ENCODE measurements at regions not wholly inside any gene's neighbourhood (a gene's known extent, or its start where the extent isn't known, plus 50 kb on each side); places are given as distances from the start of the nearest gene placed in this dataset.
"Not testable (repeated sequence)": the region's sequence is repeated elsewhere in the genome, so short reads cannot be mapped to it uniquely, and the experiment has no call there.

DNA sequence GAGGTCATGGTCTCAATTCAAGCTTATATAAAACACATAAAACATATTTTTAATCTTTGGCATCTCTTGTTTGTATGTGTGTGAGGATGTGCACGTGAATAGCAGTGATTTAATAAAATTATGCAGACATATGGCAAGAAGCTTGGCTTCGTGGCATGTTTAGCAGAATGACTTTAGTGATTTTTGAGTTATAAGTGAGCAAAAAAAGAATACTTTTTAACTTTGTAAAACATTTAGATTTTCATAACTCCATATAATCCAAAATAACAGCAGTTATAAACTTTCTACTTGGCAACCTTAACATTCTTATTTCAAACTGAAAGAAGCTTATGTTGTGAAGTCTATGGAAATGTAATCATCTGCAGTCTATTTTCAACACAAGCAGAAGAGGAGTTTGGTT is 120.6 kb downstream of the SLITRK1 start:
- H3K4me3 ChIP-seq (ENCODE audit: low read depth, low read length), result no peak overlapping the region
- no peak for DNase-seq (ENCODE audit: extremely low spot score)
- no peak overlapping the region for H3K27ac ChIP-seq (ENCODE audit: low read depth)
- H3K36me3 ChIP-seq (ENCODE audit: insufficient read depth), result no peaks in the 10 kb centered on the region
- WGBS, result 22% methylated on average over 2 of the region's 2 CpGs
- H3K4me1 ChIP-seq (ENCODE audit: insufficient read depth), result no peaks in the 10 kb centered on the region

- not testable (repeated sequence) for H3K27ac ChIP-seq (ENCODE audit: low read depth); H3K4me3 ChIP-seq (ENCODE audit: low read depth, low read length); H3K4me1 ChIP-seq (ENCODE audit: insufficient read depth); H3K36me3 ChIP-seq (ENCODE audit: insufficient read depth); DNase-seq (ENCODE audit: extremely low spot score)
- over 99% methylated on average over 2 of the region's 2 CpGs for WGBS
Observed at GRCh38 chr13:83755210-83755609, 127.1 kb downstream of the SLITRK1 start.

GRCh38 chr13:83753912-83754624 is 128.2 kb downstream of the SLITRK1 start:
- Histone ChIP-seq H3K4me1 (ENCODE audit: insufficient read depth) (no peaks in the 10 kb centered on the region), H3K4me3 (ENCODE audit: low read depth, low read length) (no peak overlapping the region), H3K27ac (ENCODE audit: low read depth) (no peak overlapping the region), H3K36me3 (ENCODE audit: insufficient read depth) (no peaks in the 10 kb centered on the region)
- no peak for DNase-seq (ENCODE audit: extremely low spot score)
- WGBS, result 88% methylated on average over 11 of the region's 11 CpGs

DNA sequence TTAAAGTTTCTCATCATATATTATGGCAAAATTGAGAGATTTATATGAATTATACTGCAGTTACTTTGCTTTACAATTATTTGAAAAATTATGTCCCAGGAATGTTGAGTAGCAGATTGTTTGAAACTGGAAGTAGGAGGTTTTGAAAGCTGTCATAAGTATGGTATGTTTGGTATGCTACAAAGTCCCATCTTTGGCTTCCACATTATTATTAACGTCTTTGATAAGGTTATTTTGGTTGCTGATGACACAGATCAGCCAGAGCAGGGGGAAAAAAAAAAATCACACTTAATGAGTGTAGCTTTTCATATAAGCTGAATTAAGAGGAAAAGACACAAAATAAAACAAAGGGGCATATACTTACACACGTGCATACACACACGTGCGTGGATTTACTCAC is 130.1 kb downstream of the SLITRK1 start:
- WGBS, result 64% methylated on average over 4 of the region's 4 CpGs
- H3K4me1 ChIP-seq (ENCODE audit: insufficient read depth), result no peaks in the 10 kb centered on the region
- H3K27ac ChIP-seq (ENCODE audit: low read depth), result no peak overlapping the region

DNA sequence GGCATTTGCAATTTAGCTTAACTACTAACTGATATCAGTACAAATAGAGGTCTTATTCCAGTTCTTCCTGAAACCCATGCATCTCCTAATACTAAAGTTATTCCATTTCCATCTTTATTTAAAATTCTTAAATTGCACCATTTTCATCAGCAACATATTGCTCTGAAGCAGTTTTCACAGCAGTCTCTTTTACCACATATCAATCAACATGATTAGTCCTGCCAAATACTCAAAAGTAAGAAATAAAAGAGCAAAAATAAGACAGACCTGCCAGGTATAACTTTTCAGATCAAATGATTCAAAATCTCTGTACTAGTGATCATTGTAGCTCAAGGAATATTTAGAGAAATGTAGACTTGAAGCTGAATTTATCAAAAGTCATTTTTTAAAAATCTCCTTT is 141.7 kb downstream of the SLITRK1 start:
- no peak overlapping the region for H3K4me3 ChIP-seq (ENCODE audit: low read depth, low read length)
- DNase-seq (ENCODE audit: extremely low spot score), result no peak

More for the DNA sequence above, 130.1 kb downstream of the SLITRK1 start:
- Histone ChIP-seq H3K36me3 (ENCODE audit: insufficient read depth) (no peaks in the 10 kb centered on the region), H3K4me3 (ENCODE audit: low read depth, low read length) (no peak overlapping the region)
- no peak for DNase-seq (ENCODE audit: extremely low spot score)

GRCh38 chr13:83738407-83738806 is 143.9 kb downstream of the SLITRK1 start:
- Histone ChIP-seq H3K4me3 (ENCODE audit: low read depth, low read length) (no peak overlapping the region), H3K36me3 (ENCODE audit: insufficient read depth) (no peaks in the 10 kb centered on the region), H3K27ac (ENCODE audit: low read depth) (no peak overlapping the region), H3K4me1 (ENCODE audit: insufficient read depth) (no peaks in the 10 kb centered on the region)
- DNase-seq (ENCODE audit: extremely low spot score), result no peak
- 89% methylated on average over 4 of the region's 4 CpGs for WGBS

More for the DNA sequence above, 141.7 kb downstream of the SLITRK1 start:
- H3K36me3 ChIP-seq (ENCODE audit: insufficient read depth), result no peaks in the 10 kb centered on the region
- H3K4me1 ChIP-seq (ENCODE audit: insufficient read depth), result no peaks in the 10 kb centered on the region
- H3K27ac ChIP-seq (ENCODE audit: low read depth), result no peak overlapping the region

GRCh38 chr13:83733293-83733692 is 149.0 kb downstream of the SLITRK1 start:
- Histone ChIP-seq H3K36me3 (ENCODE audit: insufficient read depth) (no peaks in the 10 kb centered on the region), H3K27ac (ENCODE audit: low read depth) (no peak overlapping the region), H3K4me1 (ENCODE audit: insufficient read depth) (no peaks in the 10 kb centered on the region), H3K4me3 (ENCODE audit: low read depth, low read length) (no peak overlapping the region)
- DNase-seq (ENCODE audit: extremely low spot score), result no peak

DNA sequence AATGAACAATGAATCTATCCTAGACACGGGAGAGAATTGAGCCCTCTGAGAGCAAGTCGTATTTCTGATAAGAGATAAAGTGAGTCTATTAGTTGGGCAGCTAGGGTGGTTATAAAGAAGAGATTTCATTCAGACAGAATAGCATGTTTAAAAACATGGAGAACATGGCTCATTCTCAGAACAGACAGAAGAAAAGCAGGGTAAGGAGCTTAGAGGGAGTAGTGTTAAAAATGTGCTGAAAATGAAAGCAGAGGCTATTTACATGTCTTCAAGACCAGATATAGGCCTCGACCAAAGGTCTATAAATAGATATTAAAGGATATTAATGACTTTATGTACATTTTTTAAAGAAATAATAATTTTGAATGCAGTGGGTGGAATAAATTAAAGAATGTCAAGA is 149.5 kb downstream of the SLITRK1 start:
- 47% methylated on average over 3 of the region's 3 CpGs for WGBS
- no peaks in the 10 kb centered on the region for H3K36me3 ChIP-seq (ENCODE audit: insufficient read depth)
- no peak overlapping the region for H3K27ac ChIP-seq (ENCODE audit: low read depth)
- H3K4me3 ChIP-seq (ENCODE audit: low read depth, low read length), result no peak overlapping the region
- no peaks in the 10 kb centered on the region for H3K4me1 ChIP-seq (ENCODE audit: insufficient read depth)
- DNase-seq (ENCODE audit: extremely low spot score), result no peak

DNA sequence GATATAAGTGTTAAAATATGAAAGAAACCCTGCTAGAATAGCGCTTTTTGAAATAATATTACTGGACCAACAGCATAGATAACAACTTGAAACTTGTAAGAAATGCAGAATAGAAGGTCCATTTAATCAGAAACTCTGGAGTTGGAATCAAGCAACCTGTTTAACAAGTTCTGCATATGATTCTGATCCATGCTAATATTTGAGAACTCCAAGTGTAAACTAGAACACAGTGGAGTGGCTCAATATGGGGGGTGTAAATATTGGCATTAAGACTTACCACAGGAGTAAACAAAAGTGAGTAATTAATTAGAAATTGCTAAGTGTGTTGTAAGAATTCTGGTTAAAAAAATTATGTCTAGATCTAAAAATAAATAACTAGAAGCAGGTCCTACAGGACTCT is 151.2 kb downstream of the SLITRK1 start:
- Histone ChIP-seq H3K4me3 (ENCODE audit: low read depth, low read length) (no peak overlapping the region), H3K27ac (ENCODE audit: low read depth) (no peak overlapping the region), H3K4me1 (ENCODE audit: insufficient read depth) (no peaks in the 10 kb centered on the region), H3K36me3 (ENCODE audit: insufficient read depth) (no peaks in the 10 kb centered on the region)
- DNase-seq (ENCODE audit: extremely low spot score), result no peak
- 93% methylated on average over 1 of the region's 1 CpG for WGBS

DNA sequence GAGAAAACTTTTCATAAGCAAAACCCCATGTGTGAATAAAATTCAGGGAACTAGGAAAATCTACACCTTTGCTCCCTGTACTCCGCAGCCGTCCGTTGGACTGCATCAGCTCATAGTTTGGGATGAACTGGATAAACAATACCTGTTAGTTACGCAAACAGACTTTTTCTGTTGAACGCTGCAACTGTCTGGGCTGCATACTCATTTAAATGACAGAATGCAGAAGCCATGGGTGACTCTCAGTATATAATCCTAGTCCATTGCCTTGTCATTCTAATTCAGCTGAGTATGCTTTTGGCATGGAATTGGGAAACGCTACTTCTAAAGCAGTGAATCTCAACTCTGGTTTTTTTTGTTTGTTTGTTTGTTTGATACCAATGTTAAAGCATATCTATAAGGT is 151.6 kb downstream of the SLITRK1 start:
- Histone ChIP-seq H3K4me3 (ENCODE audit: low read depth, low read length) (no peak overlapping the region), H3K36me3 (ENCODE audit: insufficient read depth) (no peaks in the 10 kb centered on the region), H3K27ac (ENCODE audit: low read depth) (no peak overlapping the region), H3K4me1 (ENCODE audit: insufficient read depth) (no peaks in the 10 kb centered on the region)
- WGBS, result 78% methylated on average over 6 of the region's 6 CpGs
- DNase-seq (ENCODE audit: extremely low spot score), result no peak

- 81% methylated on average over 2 of the region's 2 CpGs for WGBS
Observed at GRCh38 chr13:83722443-83722842, 159.8 kb downstream of the SLITRK1 start.

GRCh38 chr13:83716121-83716520 is 166.2 kb downstream of the SLITRK1 start:
- H3K27ac ChIP-seq (ENCODE audit: low read depth), result no peak overlapping the region
- no peaks in the 10 kb centered on the region for H3K4me1 ChIP-seq (ENCODE audit: insufficient read depth)
- H3K4me3 ChIP-seq (ENCODE audit: low read depth, low read length), result no peak overlapping the region
- H3K36me3 ChIP-seq (ENCODE audit: insufficient read depth), result no peaks in the 10 kb centered on the region
- DNase-seq (ENCODE audit: extremely low spot score), result no peak
- 94% methylated on average over 6 of the region's 6 CpGs for WGBS

More at GRCh38 chr13:83722443-83722842, 159.8 kb downstream of the SLITRK1 start:
- Histone ChIP-seq H3K36me3 (ENCODE audit: insufficient read depth) (no peaks in the 10 kb centered on the region), H3K27ac (ENCODE audit: low read depth) (no peak overlapping the region), H3K4me3 (ENCODE audit: low read depth, low read length) (no peak overlapping the region), H3K4me1 (ENCODE audit: insufficient read depth) (no peaks in the 10 kb centered on the region)
- DNase-seq (ENCODE audit: extremely low spot score), result no peak

GRCh38 chr13:83714236-83714635 is 168.0 kb downstream of the SLITRK1 start:
- DNase-seq (ENCODE audit: extremely low spot score), result no peak
- WGBS, result 83% methylated on average over 1 of the region's 1 CpG

DNA sequence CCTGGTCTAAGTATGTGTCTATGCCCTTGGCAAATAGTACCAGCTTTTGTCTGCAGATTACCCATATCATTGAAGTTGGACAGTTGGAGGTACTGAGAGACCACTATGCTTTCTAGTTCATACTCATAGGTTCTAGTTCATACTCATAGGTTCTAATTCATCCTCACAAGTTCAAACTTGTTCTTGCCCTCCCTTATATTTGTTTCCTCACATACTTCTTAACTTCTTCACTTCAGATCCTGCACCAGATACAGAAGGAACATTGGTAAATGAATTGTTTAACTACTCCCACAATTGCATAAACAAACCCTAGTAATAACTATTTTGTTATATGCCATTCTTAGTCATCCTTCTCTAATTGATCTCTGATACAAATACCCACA is 172.2 kb downstream of the SLITRK1 start:
- no peaks in the 10 kb centered on the region for H3K4me1 ChIP-seq (ENCODE audit: insufficient read depth)
- no peak overlapping the region for H3K4me3 ChIP-seq (ENCODE audit: low read depth, low read length)

More at GRCh38 chr13:83714236-83714635, 168.0 kb downstream of the SLITRK1 start:
- Histone ChIP-seq H3K27ac (ENCODE audit: low read depth) (no peak overlapping the region), H3K36me3 (ENCODE audit: insufficient read depth) (no peaks in the 10 kb centered on the region), H3K4me1 (ENCODE audit: insufficient read depth) (no peaks in the 10 kb centered on the region), H3K4me3 (ENCODE audit: low read depth, low read length) (no peak overlapping the region)

More for the DNA sequence above, 172.2 kb downstream of the SLITRK1 start:
- DNase-seq (ENCODE audit: extremely low spot score), result no peak
- Histone ChIP-seq H3K36me3 (ENCODE audit: insufficient read depth) (no peaks in the 10 kb centered on the region), H3K27ac (ENCODE audit: low read depth) (no peak overlapping the region)
